ENCODE measurements at regions not wholly inside any gene's neighbourhood (a gene's known extent, or its start where the extent isn't known, plus 50 kb on each side); places are given as distances from the start of the nearest gene placed in this dataset.

DNA sequence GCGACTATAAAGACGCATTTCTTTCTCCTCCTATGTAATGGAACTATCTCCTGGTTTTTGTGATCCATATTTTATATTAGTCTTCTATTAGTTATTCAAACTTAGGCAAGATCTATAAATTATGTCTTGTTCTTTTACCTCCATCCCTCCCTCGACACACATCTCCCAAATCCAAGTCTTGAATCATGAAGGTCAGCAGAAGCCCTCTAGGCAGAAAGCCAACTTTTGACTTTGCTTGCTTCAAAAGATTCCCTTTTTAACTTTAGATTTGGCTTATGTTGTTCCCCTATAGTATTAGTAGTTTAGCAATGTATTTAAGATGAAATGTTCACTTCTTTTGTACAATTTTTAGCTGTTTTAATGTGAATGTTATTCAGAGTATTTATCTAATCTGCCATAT, 689.8 kb downstream of the SLC6A15 start:
- TF ChIP-seq CTCF (IDR thresholded peaks at IDR 0.05): no peak
- TF ChIP-seq NR3C1 (IDR thresholded peaks at IDR 0.05): no peak
- TF ChIP-seq RAD21 (conservative IDR thresholded peaks at IDR 0.05 in 1 of 2, IDR thresholded peaks at IDR 0.05 in 1 of 2): no peak
- TF ChIP-seq PHF8 (IDR thresholded peaks at IDR 0.05; ENCODE audit: borderline replicate concordance, low read depth): no peak
- TF ChIP-seq, protein P1, sequence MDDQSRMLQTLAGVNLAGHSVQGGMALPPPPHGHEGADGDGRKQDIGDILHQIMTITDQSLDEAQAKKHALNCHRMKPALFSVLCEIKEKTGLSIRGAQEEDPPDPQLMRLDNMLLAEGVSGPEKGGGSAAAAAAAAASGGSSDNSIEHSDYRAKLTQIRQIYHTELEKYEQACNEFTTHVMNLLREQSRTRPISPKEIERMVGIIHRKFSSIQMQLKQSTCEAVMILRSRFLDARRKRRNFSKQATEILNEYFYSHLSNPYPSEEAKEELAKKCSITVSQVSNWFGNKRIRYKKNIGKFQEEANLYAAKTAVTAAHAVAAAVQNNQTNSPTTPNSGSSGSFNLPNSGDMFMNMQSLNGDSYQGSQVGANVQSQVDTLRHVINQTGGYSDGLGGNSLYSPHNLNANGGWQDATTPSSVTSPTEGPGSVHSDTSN (IDR thresholded peaks at IDR 0.05): no peak
- no peak for TF ChIP-seq SMC3 (IDR thresholded peaks at IDR 0.05)
- no peak for TF ChIP-seq MAFK (IDR thresholded peaks at IDR 0.05; ENCODE audit: partially characterized antibody)
- no peak for TF ChIP-seq NFE2L2 (conservative IDR thresholded peaks at IDR 0.05; ENCODE audit: low read length)
- no peak for TF ChIP-seq CEBPB (IDR thresholded peaks at IDR 0.05)
- no peak for TF ChIP-seq HOXA7 (CRISPR knock-in tag; IDR thresholded peaks at IDR 0.05)

All from A549 (cell line).